ENCODE measurements at regions not wholly inside any gene's neighbourhood (a gene's known extent, or its start where the extent isn't known, plus 50 kb on each side); places are given as distances from the start of the nearest gene placed in this dataset.

GRCh38 chr10:89144836-89145235 lies 62.3 kb downstream of the CH25H start:
- no peak overlapping the region for H3K27ac ChIP-seq
- no peaks in the 10 kb centered on the region for H3K4me1 ChIP-seq
- H3K4me3 ChIP-seq = no peak overlapping the region
- 45% methylated on average over 4 of the region's 4 CpGs for WGBS (ENCODE audit: insufficient coverage, low coverage, low lambda C conversion rate, missing lambda C conversion rate)
- no peak for DNase-seq
- ATAC-seq = no peak
- H3K36me3 ChIP-seq = no peaks in the 10 kb centered on the region
- no peaks in the 10 kb centered on the region for H3K9me3 ChIP-seq
- TF ChIP-seq CTCF (IDR thresholded peaks at IDR 0.05) = no peak
- no peak for TF ChIP-seq POLR2A (IDR thresholded peaks at IDR 0.05)
- no peaks in the 10 kb centered on the region for H3K27me3 ChIP-seq
- intact Hi-C loops (cut with DNase I) = no loop called here

- WGBS (ENCODE audit: insufficient coverage, low coverage, low lambda C conversion rate, missing lambda C conversion rate) = 18% methylated on average over 1 of the region's 2 CpGs
- H3K4me1 ChIP-seq = no peaks in the 10 kb centered on the region
- no peak for TF ChIP-seq POLR2A (IDR thresholded peaks at IDR 0.05)
- no peak for TF ChIP-seq CTCF (IDR thresholded peaks at IDR 0.05)
- no peak overlapping the region for H3K4me3 ChIP-seq
- intact Hi-C loops (cut with DNase I) = no loop called here
- H3K27me3 ChIP-seq = no peaks in the 10 kb centered on the region
- no peaks in the 10 kb centered on the region for H3K36me3 ChIP-seq
- DNase-seq (no peak), ATAC-seq (no peak)
- H3K9me3 ChIP-seq = no peaks in the 10 kb centered on the region
- no peak overlapping the region for H3K27ac ChIP-seq
Observed at GRCh38 chr10:89142590-89142989, 64.5 kb downstream of the CH25H start.

GRCh38 chr10:89138755-89139490 lies 68.2 kb downstream of the CH25H start:
- Histone ChIP-seq H3K4me1 (no peaks in the 10 kb centered on the region), H3K27ac (no peak overlapping the region), H3K4me3 (no peak overlapping the region), H3K9me3 (no peaks in the 10 kb centered on the region), H3K36me3 (no peaks in the 10 kb centered on the region), H3K27me3 (no peaks in the 10 kb centered on the region)
- ATAC-seq = no peak
- TF ChIP-seq POLR2A (IDR thresholded peaks at IDR 0.05) = no peak
- no peak for TF ChIP-seq CTCF (IDR thresholded peaks at IDR 0.05)
- 56% methylated on average over 1 of the region's 1 CpG for WGBS (ENCODE audit: insufficient coverage, low coverage, low lambda C conversion rate, missing lambda C conversion rate)
- intact Hi-C loops (cut with DNase I) = no loop called here
- DNase-seq = no peak

- Histone ChIP-seq H3K27me3 (no peaks in the 10 kb centered on the region), H3K9me3 (no peaks in the 10 kb centered on the region), H3K4me1 (no peaks in the 10 kb centered on the region), H3K36me3 (no peaks in the 10 kb centered on the region), H3K4me3 (no peak overlapping the region), H3K27ac (no peak overlapping the region)
- intact Hi-C loops (cut with DNase I) = no loop called here
- ATAC-seq (no peak), DNase-seq (no peak)
- no peak for TF ChIP-seq CTCF (IDR thresholded peaks at IDR 0.05)
- TF ChIP-seq POLR2A (IDR thresholded peaks at IDR 0.05) = no peak
Observed at GRCh38 chr10:89134963-89135362, 72.2 kb downstream of the CH25H start.

GRCh38 chr10:89129911-89130310 lies 77.2 kb downstream of the CH25H start:
- intact Hi-C loops (cut with DNase I) = no loop called here
- no peaks in the 10 kb centered on the region for H3K27me3 ChIP-seq
- WGBS (ENCODE audit: insufficient coverage, low coverage, low lambda C conversion rate, missing lambda C conversion rate) = 70% methylated on average over 4 of the region's 4 CpGs
- no peaks in the 10 kb centered on the region for H3K36me3 ChIP-seq
- ATAC-seq (peak in 1 of 4 donors; percentile 52), DNase-seq (peak in 1 of 3 donors; percentile 22)
- no peaks in the 10 kb centered on the region for H3K9me3 ChIP-seq
- no peak for TF ChIP-seq CTCF (IDR thresholded peaks at IDR 0.05)
- TF ChIP-seq POLR2A (IDR thresholded peaks at IDR 0.05) = no peak
- H3K4me1 ChIP-seq = no peaks in the 10 kb centered on the region
- no peak overlapping the region for H3K27ac ChIP-seq
- H3K4me3 ChIP-seq = no peak overlapping the region
